ENCODE measurements at regions not wholly inside any gene's neighbourhood (a gene's known extent, or its start where the extent isn't known, plus 50 kb on each side); places are given as distances from the start of the nearest gene placed in this dataset.
"Not testable (repeated sequence)": the region's sequence is repeated elsewhere in the genome, so short reads cannot be mapped to it uniquely, and the experiment has no call there.

GRCh38 chr9:21533597-21533996 lies 51.5 kb upstream of the IFNE start:
- DNase-seq, result no peak

- DNase-seq, result no peak
These were observed 53.3 kb upstream of the IFNE start for GRCh38 chr9:21535396-21535795.

DNA sequence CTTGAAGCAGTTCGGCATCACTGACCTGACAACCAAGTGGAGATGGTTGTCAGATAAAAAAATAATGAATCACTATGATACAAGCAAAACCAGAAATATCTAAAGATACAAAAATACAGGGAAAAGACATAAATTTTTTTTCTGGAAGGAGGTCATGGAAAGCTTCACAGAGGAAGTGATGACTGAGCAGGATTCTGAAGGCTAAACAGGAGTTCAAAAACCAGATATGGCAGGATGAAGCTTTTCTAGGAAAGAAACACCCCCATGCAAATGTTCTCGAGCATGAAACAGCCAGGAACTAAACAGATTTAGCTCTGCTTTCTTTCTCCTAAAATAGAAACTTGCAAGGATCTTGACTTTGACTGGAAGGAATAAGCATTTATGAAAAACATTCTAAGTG lies 60.7 kb upstream of the IFNE start:
- no peak for DNase-seq

- no peak for DNase-seq
These were observed 61.1 kb upstream of the IFNE start for GRCh38 chr9:21543187-21543586.

- not testable (repeated sequence) for DNase-seq
These were observed 61.7 kb upstream of the IFNE start for GRCh38 chr9:21543816-21544215.

DNA sequence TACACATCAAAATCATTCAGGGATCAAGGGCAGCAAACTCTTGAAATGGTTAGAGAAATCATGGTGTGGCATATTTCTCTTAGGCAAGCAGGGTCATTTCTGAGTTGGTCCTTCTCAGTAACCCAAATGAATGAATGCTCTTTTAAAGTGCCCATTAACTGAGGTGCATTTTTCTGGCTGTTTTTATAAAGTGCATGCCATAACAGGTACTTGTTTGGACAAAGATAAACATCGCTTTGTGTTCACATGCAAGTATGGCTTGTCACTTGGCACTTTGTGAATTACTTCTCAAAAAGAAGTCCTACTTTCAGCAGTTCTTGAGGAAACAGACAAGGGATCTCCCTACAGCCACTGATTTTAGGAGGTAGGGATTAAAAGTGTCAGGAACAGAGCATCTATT lies 64.8 kb upstream of the IFNE start:
- DNase-seq, result no peak

DNA sequence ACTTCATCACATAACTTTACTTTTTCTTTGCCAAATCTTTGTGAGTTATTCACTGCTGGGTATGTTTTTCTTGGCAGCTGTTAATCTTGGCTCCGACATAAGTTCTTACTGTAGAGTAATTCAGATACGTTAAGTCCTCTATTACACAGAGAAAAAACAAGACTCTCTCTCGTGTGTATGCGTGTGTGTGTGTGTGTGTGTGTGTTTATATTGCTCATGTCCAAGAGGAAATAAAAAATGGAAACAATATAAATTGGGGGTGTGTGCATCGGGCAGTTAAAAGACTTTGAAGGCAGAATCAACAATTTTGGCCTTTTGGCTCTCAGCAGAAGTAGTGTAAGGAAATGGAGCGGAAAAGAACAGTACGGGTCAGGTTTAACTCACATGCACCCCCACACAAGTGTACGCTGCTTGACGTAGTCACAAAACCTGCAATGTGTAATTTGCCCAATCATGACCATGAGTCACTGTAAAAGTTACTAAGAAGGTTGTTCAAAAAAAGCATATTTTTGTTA lies 67.2 kb upstream of the IFNE start:
- DNase-seq, result no peak

DNA sequence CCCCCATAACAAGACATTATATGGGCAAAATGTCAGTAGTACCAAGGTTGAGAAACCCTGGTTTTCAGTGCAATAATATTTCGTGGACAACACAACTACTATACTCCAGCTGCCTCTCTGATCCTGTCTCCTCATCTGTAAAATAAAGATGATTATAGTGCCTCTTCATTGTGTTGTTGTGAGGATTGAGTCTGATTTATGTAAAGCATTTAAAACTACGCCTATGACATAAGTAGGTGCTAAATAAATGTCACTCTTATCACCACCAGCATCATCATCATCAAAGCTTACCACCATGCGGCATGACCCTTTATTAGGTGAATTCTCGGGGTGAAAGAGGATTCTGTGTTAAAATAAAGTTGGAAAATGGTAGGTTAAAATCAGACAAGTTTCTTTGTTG lies 67.8 kb upstream of the IFNE start:
- DNase-seq, result no peak

GRCh38 chr9:21550392-21550791 lies 68.3 kb upstream of the IFNE start:
- no peak for DNase-seq

GRCh38 chr9:21551401-21551800 lies 69.3 kb upstream of the IFNE start:
- DNase-seq, result no peak

- DNase-seq, result no peak
These were observed 70.4 kb upstream of the IFNE start for GRCh38 chr9:21552244-21553170.

DNA sequence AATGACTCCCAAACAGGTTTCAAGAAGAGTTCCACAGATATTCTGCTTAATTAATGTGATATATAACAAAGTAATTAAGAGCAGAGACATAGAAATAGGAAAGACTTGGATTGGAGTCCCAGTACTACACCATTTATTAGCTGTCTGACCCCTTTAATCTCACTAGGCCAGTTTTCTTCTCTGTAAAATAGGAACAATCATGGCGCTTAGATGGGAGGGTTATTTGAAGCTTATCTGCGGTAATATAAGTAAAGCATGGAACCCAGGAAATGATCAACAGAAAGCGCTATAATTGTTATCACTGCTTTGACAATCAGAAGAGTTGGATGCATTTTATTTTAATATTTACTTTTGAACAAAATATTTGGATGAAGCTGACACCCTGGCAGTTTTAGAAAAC lies 71.3 kb upstream of the IFNE start:
- no peak for DNase-seq

DNA sequence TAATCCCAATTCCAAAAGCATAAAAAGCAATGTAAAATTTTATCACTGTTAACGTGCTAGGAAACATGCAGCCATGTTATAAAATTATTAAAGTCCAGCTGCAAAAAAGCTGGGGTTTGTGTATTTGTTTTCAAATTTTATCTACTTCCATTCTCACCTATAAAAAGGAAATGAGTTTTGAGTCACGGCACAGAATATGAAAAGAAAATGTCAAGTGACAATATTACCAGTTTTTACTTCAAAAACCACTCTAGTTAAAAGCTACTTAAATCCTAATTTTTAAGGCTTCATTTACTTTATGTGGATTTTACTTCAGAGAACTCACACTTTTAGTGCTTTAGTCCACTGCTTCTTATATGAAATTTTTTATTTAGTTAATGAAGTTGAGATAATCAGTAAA lies 72.7 kb upstream of the IFNE start:
- no peak for DNase-seq

DNA sequence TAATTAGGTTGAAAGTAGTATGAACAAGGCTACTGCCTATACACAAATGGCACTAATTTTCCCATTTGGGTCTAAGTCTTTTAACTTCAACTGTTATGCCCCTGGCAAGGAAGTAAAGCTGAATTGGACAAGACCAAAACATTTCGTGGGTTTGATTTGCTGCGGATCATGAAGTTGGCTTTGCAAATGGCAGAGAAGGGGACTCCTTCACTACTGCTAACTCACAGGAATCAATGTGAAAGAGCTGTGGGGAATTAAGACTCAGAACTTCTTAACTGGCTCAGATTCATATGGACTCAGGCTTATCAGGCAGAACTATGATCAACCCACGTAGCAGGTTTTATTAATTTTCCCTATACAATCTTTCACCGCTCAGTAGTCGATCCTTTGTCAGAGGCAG lies 73.8 kb upstream of the IFNE start:
- no peak for DNase-seq

DNA sequence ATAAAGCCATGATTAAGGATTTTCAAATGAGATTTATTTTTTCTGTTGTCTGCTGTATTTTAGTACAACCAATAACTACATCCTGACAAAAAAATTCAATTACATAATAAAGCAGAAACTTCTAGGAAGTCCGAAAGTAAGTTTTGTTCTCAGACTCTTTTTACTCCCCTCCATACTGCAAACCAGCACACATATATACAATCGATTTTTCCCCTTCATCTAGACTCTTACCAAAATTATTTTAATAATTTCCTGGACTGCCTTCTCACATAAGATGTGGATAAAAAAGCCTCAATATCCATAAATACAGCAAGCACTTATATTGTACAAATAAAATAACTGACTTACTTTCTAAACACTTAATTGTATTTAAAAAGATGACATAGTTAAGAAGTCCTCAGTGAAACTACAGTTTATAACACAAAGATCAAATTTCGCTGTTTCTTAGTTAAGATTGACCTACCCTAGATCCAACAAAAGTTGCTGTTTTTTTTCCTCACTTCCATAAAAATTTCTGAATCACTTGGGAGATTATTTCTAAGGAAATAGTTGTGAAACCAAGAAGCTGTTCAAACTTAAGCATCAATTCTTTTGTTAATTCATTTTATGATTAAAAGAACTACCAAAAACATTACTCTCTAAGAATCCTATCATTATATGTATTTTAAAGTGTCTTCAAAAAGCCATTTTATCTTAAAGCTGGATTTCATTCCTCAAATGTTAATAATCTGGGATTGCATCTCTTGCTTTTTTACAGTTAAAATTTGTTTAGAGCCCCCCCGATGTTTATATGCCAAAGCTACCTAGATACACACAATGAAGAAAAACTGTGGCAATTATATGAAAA lies 74.7 kb upstream of the IFNE start:
- DNase-seq, result no peak

- no peak for DNase-seq
These were observed 75.3 kb upstream of the IFNE start for GRCh38 chr9:21557428-21557768.

DNA sequence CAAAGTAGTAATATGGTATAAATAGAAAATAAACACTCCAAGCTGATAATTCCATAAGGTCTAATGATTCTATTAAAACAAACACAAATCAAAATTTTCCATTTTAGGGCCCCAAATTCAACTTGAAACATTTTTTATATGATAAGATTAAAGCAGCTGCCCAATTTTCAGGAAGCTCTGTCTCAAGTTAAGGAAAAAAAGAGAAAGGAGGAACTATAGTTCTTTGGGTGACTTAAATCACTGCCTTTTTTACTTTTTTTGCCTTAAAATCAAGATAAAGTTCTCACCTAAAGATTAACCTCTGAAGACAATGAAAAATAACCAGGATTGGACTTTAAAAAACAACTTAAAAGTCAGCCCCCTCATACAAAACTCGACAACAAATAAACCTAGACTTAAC lies 76.0 kb upstream of the IFNE start:
- no peak for DNase-seq

- DNase-seq, result no peak
These were observed 76.7 kb upstream of the IFNE start for GRCh38 chr9:21558615-21559401.

GRCh38 chr9:21559402-21560280 lies 77.5 kb upstream of the IFNE start:
- peak; percentile 55 for DNase-seq

GRCh38 chr9:21560281-21560745 lies 78.2 kb upstream of the IFNE start:
- DNase-seq, result no peak

DNA sequence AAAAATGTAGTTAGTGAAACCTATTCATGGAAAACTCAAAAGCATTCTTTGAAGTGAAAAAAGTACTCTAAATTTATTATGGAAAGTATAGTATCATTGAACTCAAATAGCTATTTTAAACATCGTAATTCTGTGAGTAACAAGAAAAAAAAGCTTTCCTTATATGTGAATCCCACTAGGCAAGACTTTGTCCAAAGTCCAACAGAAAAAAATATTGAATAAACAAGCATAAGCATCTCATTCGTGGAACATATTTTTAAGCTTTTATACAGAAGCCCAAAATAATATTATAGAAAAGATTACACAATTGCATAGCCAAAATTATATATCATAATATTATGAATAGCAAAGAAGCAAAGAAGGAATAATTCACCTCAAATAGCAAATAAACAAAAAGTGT lies 79.4 kb upstream of the IFNE start:
- no peak for DNase-seq

GRCh38 chr9:21564175-21564574 lies 82.1 kb upstream of the IFNE start:
- no peak for DNase-seq
